B cell (primary cell): ENCODE measurements at regions not wholly inside any gene's neighbourhood (a gene's known extent, or its start where the extent isn't known, plus 50 kb on each side); places are given as distances from the start of the nearest gene placed in this dataset.

Experiments
- ATAC-seq: fragments of 200-7000 bp; cut with Tn5 transposase; one replicate; pipeline ENCODE4 v1.10.0; 2021; ENCODE audit warnings: low read depth, mild to moderate bottlenecking, moderate number of reproducible peaks, moderate library complexity
- CTCF ChIA-PET: fragments of 350-600 bp; sonication (Branson Sonifier 250); formaldehyde crosslinking; loops from one replicate; lab custom pipeline; 2021; ENCODE audit warnings: antibody characterized with exemption, inconsistent platforms; lab: Charles Lee
- POLR2A ChIA-PET: fragments of 350-600 bp; sonication (Branson Sonifier 250); formaldehyde crosslinking; loops from one replicate; lab custom pipeline; 2021; ENCODE audit warnings: antibody characterized with exemption; lab: Charles Lee
- DNase-seq: peaks from one replicate; pipeline ENCODE4 v3.0.0; 2013
- H2AFZ ChIP-seq: 2 replicates; pipeline ENCODE4 v1.6.1; 2012; ENCODE audit warnings: mild to moderate bottlenecking, low read depth, low read length; ENCODE audit not compliant: insufficient read depth, poor library complexity, severe bottlenecking
- H3K27ac ChIP-seq, 2 donors: 1 replicate in 1 of 2; 2 replicates in 1 of 2; pipeline ENCODE4 v1.5.1; 2012 to 2013; ENCODE audit warnings: low read length in 2 of 2, mild to moderate bottlenecking in 2 of 2, moderate library complexity in 1 of 2
- H3K27me3 ChIP-seq, 4 experiments: fragments of 200-600 bp in 1 of 4; sonication (generic) in 1 of 4; replicated peaks in 1 of 4; 1 replicate in 2 of 4; 2 replicates in 2 of 4; pipeline versions ENCODE4 v1.6.1 to v1.7.0; 2013 to 2016; ENCODE audit warnings: low read length in 3 of 4, mild to moderate bottlenecking in 2 of 4, mixed read lengths in 1 of 4, moderate library complexity in 1 of 4; ENCODE audit not compliant: insufficient read depth in 4 of 4, control insufficient read depth in 3 of 4; ENCODE audit errors: control extremely low read depth in 1 of 4
- H3K36me3 ChIP-seq, 2 experiments: replicated peaks in 1 of 2; 1 replicate in 1 of 2; 2 replicates in 1 of 2; pipeline versions ENCODE4 v1.6.1 to v1.7.1; 2013; ENCODE audit warnings: low read length in 1 of 2; ENCODE audit not compliant: insufficient read depth in 2 of 2, control insufficient read depth in 1 of 2; ENCODE audit errors: control extremely low read depth in 1 of 2, extremely low read depth in 1 of 2
- H3K4me1 ChIP-seq, 2 donors: fragments of 200-600 bp in 1 of 2; sonication (generic) in 1 of 2; 1 replicate in 1 of 2; 2 replicates in 1 of 2; pipeline versions ENCODE4 v1.5.1 to v1.6.1; 2013 to 2017; ENCODE audit warnings: low read length in 2 of 2; ENCODE audit not compliant: control insufficient read depth in 2 of 2, insufficient read depth in 2 of 2
- H3K4me2 ChIP-seq: replicated peaks from 2 replicates; pipeline ENCODE3; 2012; ENCODE audit warnings: mild to moderate bottlenecking, low read depth, low read length; ENCODE audit not compliant: poor library complexity, severe bottlenecking
- H3K4me3 ChIP-seq, 5 experiments: fragments of 200-600 bp in 1 of 5; sonication (generic) in 1 of 5; 1 replicate in 3 of 5; 2 replicates in 2 of 5; pipeline versions ENCODE4 v1.5.1 to v1.7.0; 2011 to 2016; ENCODE audit warnings: low read length in 4 of 5, mild to moderate bottlenecking in 4 of 5, low read depth in 2 of 5, control low read depth in 1 of 5, moderate library complexity in 1 of 5; ENCODE audit not compliant: insufficient read depth in 1 of 5; ENCODE audit errors: control extremely low read depth in 1 of 5, extremely low read depth in 1 of 5
- H3K79me2 ChIP-seq: fragments of 200-600 bp; sonication (generic); one replicate; pipeline ENCODE4 v1.6.0; 2016; ENCODE audit warnings: low read length; ENCODE audit not compliant: control insufficient read depth, insufficient read depth
- H3K9ac ChIP-seq: fragments of 200-600 bp; sonication (generic); 2 replicates; pipeline ENCODE4 v1.6.1; 2017; ENCODE audit warnings: mild to moderate bottlenecking, low read length, moderate library complexity
- H3K9me3 ChIP-seq, 3 donors: one replicate each; pipeline versions ENCODE4 v1.6.1 to v1.7.1; 2013; ENCODE audit warnings: low read length in 2 of 3; ENCODE audit not compliant: control insufficient read depth in 2 of 3, insufficient read depth in 1 of 3; ENCODE audit errors: control extremely low read depth in 1 of 3
- H4K20me1 ChIP-seq: 2 replicates; pipeline ENCODE4 v1.6.0; 2012; ENCODE audit warnings: mild to moderate bottlenecking, low read length; ENCODE audit not compliant: insufficient read depth, control insufficient read depth, poor library complexity, severe bottlenecking
- H3K27ac Mint-ChIP-seq: one replicate; pipeline ENCODE4 v1.8.0; 2021; ENCODE audit warnings: mixed read lengths
- H3K27me3 Mint-ChIP-seq: one replicate; pipeline ENCODE4 v1.8.0; 2021; ENCODE audit warnings: mixed read lengths
- H3K4me1 Mint-ChIP-seq: one replicate; pipeline ENCODE4 v1.8.0; 2021; ENCODE audit warnings: mixed read lengths
- H3K4me3 Mint-ChIP-seq: one replicate; pipeline ENCODE4 v1.8.0; 2021; ENCODE audit warnings: mixed read lengths
- H3K9me3 Mint-ChIP-seq: one replicate; pipeline ENCODE4 v1.8.0; 2022; ENCODE audit warnings: mixed read lengths; ENCODE audit not compliant: insufficient read depth
- CTCF ChIP-seq: fragments of 200-600 bp; IDR thresholded peaks from one replicate; pipeline ENCODE4 v1.8.0; 2022; ENCODE audit warnings: antibody characterized with exemption, mild to moderate bottlenecking
- EZH2 ChIP-seq: IDR thresholded peaks from 2 replicates; pipeline ENCODE4 v1.6.1; 2012; ENCODE audit warnings: borderline replicate concordance, low read depth, mild to moderate bottlenecking, moderate library complexity, low read length; ENCODE audit not compliant: insufficient read depth, poor library complexity, severe bottlenecking
- WGBS: methylation state at CpG from one replicate; pipeline ENCODE4 v1.1.5; 2013; ENCODE audit warnings: missing lambda C conversion rate; ENCODE audit not compliant: insufficient coverage; 5-methylcytosine and 5-hydroxymethylcytosine counted together
- intact Hi-C: fragments of 100-400 bp; cut with micrococcal nuclease; formaldehyde crosslinking; loops from one replicate; pipeline ENCODE4 v1.10.0; 2022

- H3K4me1 ChIP-seq: no peaks in the 10 kb centered on the region
- Mint-ChIP-seq H3K27me3 (no peaks in the 10 kb centered on the region), H3K9me3 (no peaks in the 10 kb centered on the region), H3K4me1 (no peaks in the 10 kb centered on the region), H3K27ac (no peak overlapping the region), H3K4me3 (no peak overlapping the region)
- POLR2A ChIA-PET: no interaction called here
- H3K4me3 ChIP-seq: no peak overlapping the region
- no peak overlapping the region for H3K9ac ChIP-seq
- no peaks in the 10 kb centered on the region for H3K36me3 ChIP-seq
- H3K9me3 ChIP-seq: no peaks in the 10 kb centered on the region
- H3K27me3 ChIP-seq: no peaks in the 10 kb centered on the region
- H3K4me2 ChIP-seq: no peak overlapping the region
- CTCF ChIA-PET: no interaction called here
- no peak overlapping the region for H2AFZ ChIP-seq
- intact Hi-C loops: no loop called here
- ATAC-seq: no peak
- DNase-seq: no peak
- H3K79me2 ChIP-seq: no peaks in the 10 kb centered on the region
- no peak overlapping the region for H3K27ac ChIP-seq
- no peak for TF ChIP-seq CTCF
- no peak for TF ChIP-seq EZH2
- H4K20me1 ChIP-seq: no peaks in the 10 kb centered on the region
These were observed 1060.7 kb downstream of the FAM181B start for GRCh38 chr11:81673001-81673400.

- Histone ChIP-seq H3K4me2 (no peak overlapping the region), H4K20me1 (no peaks in the 10 kb centered on the region), H3K9ac (no peak overlapping the region), H3K36me3 (no peaks in the 10 kb centered on the region), H2AFZ (no peak overlapping the region), H3K27me3 (no peaks in the 10 kb centered on the region), H3K4me3 (no peak overlapping the region), H3K79me2 (no peaks in the 10 kb centered on the region), H3K27ac (no peak overlapping the region), H3K9me3 (no peaks in the 10 kb centered on the region), H3K4me1 (no peaks in the 10 kb centered on the region)
- no peak overlapping the region for H3K4me3 Mint-ChIP-seq
- intact Hi-C loops: no loop called here
- no CpG with 5 or more reads among the region's 1 CpG for WGBS
- no peaks in the 10 kb centered on the region for H3K4me1 Mint-ChIP-seq
- H3K27ac Mint-ChIP-seq: no peak overlapping the region
- H3K27me3 Mint-ChIP-seq: no peaks in the 10 kb centered on the region
- DNase-seq (no peak), ATAC-seq (no peak)
- H3K9me3 Mint-ChIP-seq: no peaks in the 10 kb centered on the region
- TF ChIP-seq CTCF (no peak), EZH2 (no peak)
- ChIA-PET CTCF (no interaction called here), POLR2A (no interaction called here)
These were observed 1063.6 kb downstream of the FAM181B start for GRCh38 chr11:81669935-81670543.
